PFSK-1 (cell line): ENCODE measurements at regions not wholly inside any gene's neighbourhood (a gene's known extent, or its start where the extent isn't known, plus 50 kb on each side); places are given as distances from the start of the nearest gene placed in this dataset.

Experiments
- POLR2AphosphoS5 ChIP-seq: IDR thresholded peaks from 2 replicates; pipeline ENCODE4 v1.6.1; 2012; ENCODE audit warnings: low read depth, mild to moderate bottlenecking, control low read depth, low read length, moderate library complexity
- SIN3A ChIP-seq: IDR thresholded peaks from 2 replicates; pipeline ENCODE4 v1.6.1; 2012; ENCODE audit warnings: mild to moderate bottlenecking, low read length, moderate library complexity, borderline replicate concordance; ENCODE audit not compliant: insufficient read depth
- TAF1 ChIP-seq: IDR thresholded peaks from 2 replicates; pipeline ENCODE4 v1.6.1; 2012; ENCODE audit warnings: low read length, control low read depth, borderline replicate concordance; ENCODE audit not compliant: insufficient read depth
- TF ChIP-seq, protein P1 (sequence below), 2 experiments: IDR thresholded peaks; 2 replicates each; pipeline versions ENCODE4 v1.6.1 to v1.8.0; 2011 to 2012; ENCODE audit warnings: low read depth in 2 of 2, low read length in 2 of 2, control low read depth in 1 of 2, inconsistent platforms in 1 of 2, mild to moderate bottlenecking in 1 of 2, moderate library complexity in 1 of 2; ENCODE audit not compliant: insufficient read depth in 1 of 2

DNA sequence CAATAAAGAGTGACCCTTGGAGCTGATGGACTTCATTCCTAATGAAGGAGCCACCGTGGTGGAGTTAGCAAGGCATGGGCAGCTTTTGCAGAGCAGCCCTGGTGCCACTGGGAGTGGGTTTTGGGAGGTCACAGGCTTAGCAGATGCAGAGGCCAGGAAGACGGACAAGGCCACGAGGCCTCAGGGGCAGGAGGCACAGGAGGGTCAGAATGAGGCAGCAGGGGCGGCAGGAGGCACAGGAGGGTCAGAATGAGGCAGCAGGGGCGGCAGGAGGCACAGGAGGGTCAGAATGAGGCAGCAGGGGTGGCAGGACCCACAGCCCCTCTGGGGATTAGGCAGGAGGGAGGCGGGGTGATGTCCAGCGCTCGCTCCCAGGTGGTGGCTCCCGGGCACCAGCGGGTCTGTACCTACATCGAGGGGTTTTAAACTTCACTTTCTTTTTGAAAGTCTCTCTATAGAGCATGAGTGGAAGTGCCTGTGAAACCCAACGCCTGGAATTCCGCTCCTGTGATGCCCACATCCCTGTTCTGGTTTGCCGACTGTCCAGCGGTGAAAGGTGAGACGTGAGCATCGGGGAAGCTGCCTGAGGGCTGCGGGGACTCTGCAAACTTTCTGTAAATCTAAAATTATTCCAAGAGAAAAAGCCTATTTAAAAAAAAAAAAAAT is 521.6 kb downstream of the BRD1 start:
- TF ChIP-seq, protein P1, sequence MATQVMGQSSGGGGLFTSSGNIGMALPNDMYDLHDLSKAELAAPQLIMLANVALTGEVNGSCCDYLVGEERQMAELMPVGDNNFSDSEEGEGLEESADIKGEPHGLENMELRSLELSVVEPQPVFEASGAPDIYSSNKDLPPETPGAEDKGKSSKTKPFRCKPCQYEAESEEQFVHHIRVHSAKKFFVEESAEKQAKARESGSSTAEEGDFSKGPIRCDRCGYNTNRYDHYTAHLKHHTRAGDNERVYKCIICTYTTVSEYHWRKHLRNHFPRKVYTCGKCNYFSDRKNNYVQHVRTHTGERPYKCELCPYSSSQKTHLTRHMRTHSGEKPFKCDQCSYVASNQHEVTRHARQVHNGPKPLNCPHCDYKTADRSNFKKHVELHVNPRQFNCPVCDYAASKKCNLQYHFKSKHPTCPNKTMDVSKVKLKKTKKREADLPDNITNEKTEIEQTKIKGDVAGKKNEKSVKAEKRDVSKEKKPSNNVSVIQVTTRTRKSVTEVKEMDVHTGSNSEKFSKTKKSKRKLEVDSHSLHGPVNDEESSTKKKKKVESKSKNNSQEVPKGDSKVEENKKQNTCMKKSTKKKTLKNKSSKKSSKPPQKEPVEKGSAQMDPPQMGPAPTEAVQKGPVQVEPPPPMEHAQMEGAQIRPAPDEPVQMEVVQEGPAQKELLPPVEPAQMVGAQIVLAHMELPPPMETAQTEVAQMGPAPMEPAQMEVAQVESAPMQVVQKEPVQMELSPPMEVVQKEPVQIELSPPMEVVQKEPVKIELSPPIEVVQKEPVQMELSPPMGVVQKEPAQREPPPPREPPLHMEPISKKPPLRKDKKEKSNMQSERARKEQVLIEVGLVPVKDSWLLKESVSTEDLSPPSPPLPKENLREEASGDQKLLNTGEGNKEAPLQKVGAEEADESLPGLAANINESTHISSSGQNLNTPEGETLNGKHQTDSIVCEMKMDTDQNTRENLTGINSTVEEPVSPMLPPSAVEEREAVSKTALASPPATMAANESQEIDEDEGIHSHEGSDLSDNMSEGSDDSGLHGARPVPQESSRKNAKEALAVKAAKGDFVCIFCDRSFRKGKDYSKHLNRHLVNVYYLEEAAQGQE (IDR thresholded peaks at IDR 0.05; ENCODE audit: insufficient read depth in 1 of 2, low read depth in 2 of 2, low read length in 2 of 2), result no peak
- TF ChIP-seq SIN3A, result no peak
- TF ChIP-seq POLR2AphosphoS5, result no peak
- TF ChIP-seq TAF1, result no peak
